ENCODE measurements at regions not wholly inside any gene's neighbourhood (a gene's known extent, or its start where the extent isn't known, plus 50 kb on each side); places are given as distances from the start of the nearest gene placed in this dataset.
A peak's percentile ranks its signal among the peaks of the same experiment; 100 is the strongest.

GRCh38 chr6:133106934-133107333 lies 134.2 kb upstream of the EYA4 start:
- H3K9ac ChIP-seq (ENCODE audit: insufficient read depth in 1 of 2, low read length in 2 of 2) = no peak overlapping the region
- no peak for DNase-seq
- ATAC-seq (ENCODE audit: insufficient read depth, low FRiP score) = no peak
- no peaks in the 10 kb centered on the region for H3K27me3 ChIP-seq (ENCODE audit: control insufficient read depth in 3 of 3, insufficient read depth in 3 of 3, low read length in 2 of 3)
- no peak overlapping the region for H3K4me3 ChIP-seq
- TF ChIP-seq CTCF (IDR thresholded peaks at IDR 0.05; ENCODE audit: control extremely low read depth, extremely low read depth) = no peak
- no peaks in the 10 kb centered on the region for H3K9me3 ChIP-seq (ENCODE audit: control insufficient read depth in 4 of 4, insufficient read depth in 3 of 4, low read length in 3 of 4)
- H3K36me3 ChIP-seq (ENCODE audit: control insufficient read depth in 4 of 4, insufficient read depth in 4 of 4, low read length in 4 of 4) = no peaks in the 10 kb centered on the region
- H3K27ac ChIP-seq (ENCODE audit: low read depth in 1 of 2, low read length in 1 of 2) = no peak overlapping the region
- no peaks in the 10 kb centered on the region for H3K4me1 ChIP-seq (ENCODE audit: control insufficient read depth in 5 of 5, insufficient read depth in 5 of 5, low read length in 5 of 5)
- 83 to 87% methylated on average over 2 of the region's 2 CpGs for WGBS, 2 donors

- ATAC-seq (ENCODE audit: insufficient read depth, low FRiP score) (no peak), DNase-seq (peak in 2 of 3 donors; percentile 26 to 27)
- Histone ChIP-seq H3K4me3 (no peak overlapping the region), H3K36me3 (ENCODE audit: control insufficient read depth in 4 of 4, insufficient read depth in 4 of 4, low read length in 4 of 4) (no peaks in the 10 kb centered on the region), H3K9ac (ENCODE audit: insufficient read depth in 1 of 2, low read length in 2 of 2) (no peak overlapping the region), H3K27ac (ENCODE audit: low read depth in 1 of 2, low read length in 1 of 2) (no peak overlapping the region), H3K27me3 (ENCODE audit: control insufficient read depth in 3 of 3, insufficient read depth in 3 of 3, low read length in 2 of 3) (no peaks in the 10 kb centered on the region), H3K4me1 (ENCODE audit: control insufficient read depth in 5 of 5, insufficient read depth in 5 of 5, low read length in 5 of 5) (no peaks in the 10 kb centered on the region), H3K9me3 (ENCODE audit: control insufficient read depth in 4 of 4, insufficient read depth in 3 of 4, low read length in 3 of 4) (no peaks in the 10 kb centered on the region)
- WGBS, 2 donors = 58 to 62% methylated on average over 2 of the region's 2 CpGs
- no peak for TF ChIP-seq CTCF (IDR thresholded peaks at IDR 0.05; ENCODE audit: control extremely low read depth, extremely low read depth)
These were observed 132.7 kb upstream of the EYA4 start for GRCh38 chr6:133108419-133108818.

- no peak overlapping the region for H3K27ac ChIP-seq (ENCODE audit: low read depth in 1 of 2, low read length in 1 of 2)
- no peak overlapping the region for H3K4me3 ChIP-seq
- 89 to 91% methylated on average over 1 of the region's 1 CpG for WGBS, 2 donors
- no peaks in the 10 kb centered on the region for H3K9me3 ChIP-seq (ENCODE audit: control insufficient read depth in 4 of 4, insufficient read depth in 3 of 4, low read length in 3 of 4)
- no peaks in the 10 kb centered on the region for H3K36me3 ChIP-seq (ENCODE audit: control insufficient read depth in 4 of 4, insufficient read depth in 4 of 4, low read length in 4 of 4)
- no peak for DNase-seq
- H3K9ac ChIP-seq (ENCODE audit: insufficient read depth in 1 of 2, low read length in 2 of 2) = no peak overlapping the region
- H3K27me3 ChIP-seq (ENCODE audit: control insufficient read depth in 3 of 3, insufficient read depth in 3 of 3, low read length in 2 of 3) = no peaks in the 10 kb centered on the region
- H3K4me1 ChIP-seq (ENCODE audit: control insufficient read depth in 5 of 5, insufficient read depth in 5 of 5, low read length in 5 of 5) = peaks cover 0 to 3% (median 0%) of the 10 kb centered on the region in 5 donors
- no peak for ATAC-seq (ENCODE audit: insufficient read depth, low FRiP score)
- no peak for TF ChIP-seq CTCF (IDR thresholded peaks at IDR 0.05; ENCODE audit: control extremely low read depth, extremely low read depth)
These were observed 126.2 kb upstream of the EYA4 start for GRCh38 chr6:133114973-133115372.

- no peak overlapping the region for H3K9ac ChIP-seq (ENCODE audit: insufficient read depth in 1 of 2, low read length in 2 of 2)
- WGBS, 2 donors = 65 to 86% methylated on average over 2 of the region's 2 CpGs
- H3K4me3 ChIP-seq = no peak overlapping the region
- H3K27ac ChIP-seq (ENCODE audit: low read depth in 1 of 2, low read length in 1 of 2) = no peak overlapping the region
- H3K9me3 ChIP-seq (ENCODE audit: control insufficient read depth in 4 of 4, insufficient read depth in 3 of 4, low read length in 3 of 4) = no peaks in the 10 kb centered on the region
- ATAC-seq (ENCODE audit: insufficient read depth, low FRiP score) (no peak), DNase-seq (no peak)
- peaks cover 0 to 3% (median 0%) of the 10 kb centered on the region in 5 donors for H3K4me1 ChIP-seq (ENCODE audit: control insufficient read depth in 5 of 5, insufficient read depth in 5 of 5, low read length in 5 of 5)
- TF ChIP-seq CTCF (IDR thresholded peaks at IDR 0.05; ENCODE audit: control extremely low read depth, extremely low read depth) = no peak
- H3K27me3 ChIP-seq (ENCODE audit: control insufficient read depth in 3 of 3, insufficient read depth in 3 of 3, low read length in 2 of 3) = no peaks in the 10 kb centered on the region
- H3K36me3 ChIP-seq (ENCODE audit: control insufficient read depth in 4 of 4, insufficient read depth in 4 of 4, low read length in 4 of 4) = no peaks in the 10 kb centered on the region
These were observed 125.2 kb upstream of the EYA4 start for GRCh38 chr6:133115946-133116345.
